Keratinocyte (primary cell): ENCODE measurements at regions not wholly inside any gene's neighbourhood (a gene's known extent, or its start where the extent isn't known, plus 50 kb on each side); places are given as distances from the start of the nearest gene placed in this dataset.

ENCODE experiments used
- DNase-seq: peaks from one replicate; pipeline ENCODE4 v3.0.0-alpha.2; 2011; ENCODE audit warnings: low read depth, missing footprints, low spot score
- FAIRE-seq: peaks from 2 replicates; lab custom pipeline; 2011; peaks lifted over from hg19 to GRCh38; lab: Jason Lieb, UNC
- H2AFZ ChIP-seq: 2 replicates; pipeline ENCODE4 v1.6.0; 2012; ENCODE audit warnings: low read length, control low read depth, inconsistent platforms; ENCODE audit not compliant: control insufficient read depth
- H3K27ac ChIP-seq: 2 replicates; pipeline ENCODE4 v1.5.1; 2011; ENCODE audit warnings: low read length; ENCODE audit not compliant: control insufficient read depth, insufficient read depth
- H3K27me3 ChIP-seq: 3 replicates; pipeline ENCODE4 v1.6.0; 2011; ENCODE audit warnings: low read length; ENCODE audit not compliant: control insufficient read depth, insufficient read depth; ENCODE audit errors: extremely low read depth
- H3K36me3 ChIP-seq, 2 experiments: 2 replicates in 1 of 2; 3 replicates in 1 of 2; pipeline ENCODE4 v1.5.1; 2011; ENCODE audit warnings: low read length in 2 of 2, mild to moderate bottlenecking in 1 of 2; ENCODE audit not compliant: control insufficient read depth in 2 of 2, insufficient read depth in 2 of 2; ENCODE audit errors: extremely low read depth in 1 of 2
- H3K4me1 ChIP-seq: 3 replicates; pipeline ENCODE4 v1.5.1; 2011; ENCODE audit warnings: low read length; ENCODE audit not compliant: control insufficient read depth, insufficient read depth; ENCODE audit errors: extremely low read depth
- H3K4me2 ChIP-seq: 3 replicates; pipeline ENCODE4 v1.6.0; 2011; ENCODE audit warnings: low read depth, low read length; ENCODE audit not compliant: control insufficient read depth, insufficient read depth; ENCODE audit errors: extremely low read depth
- H3K4me3 ChIP-seq, 3 experiments: fragments of 200-600 bp in 1 of 3; sonication (generic) in 1 of 3; 2 replicates in 2 of 3; 3 replicates in 1 of 3; pipeline ENCODE4 v1.5.1; 2011 to 2016; ENCODE audit warnings: low read length in 3 of 3, mild to moderate bottlenecking in 3 of 3, control low read depth in 2 of 3, inconsistent platforms in 1 of 3, low read depth in 1 of 3, mixed read lengths in 1 of 3, mixed run types in 1 of 3, moderate library complexity in 1 of 3; ENCODE audit not compliant: control insufficient read depth in 2 of 3, insufficient read depth in 2 of 3; ENCODE audit errors: extremely low read depth in 1 of 3
- H3K79me2 ChIP-seq: 2 replicates; pipeline ENCODE4 v1.6.0; 2012; ENCODE audit warnings: low read length; ENCODE audit not compliant: control insufficient read depth, insufficient read depth
- H3K9ac ChIP-seq: 3 replicates; pipeline ENCODE4 v1.6.0; 2011; ENCODE audit warnings: low read length; ENCODE audit not compliant: control insufficient read depth, insufficient read depth; ENCODE audit errors: extremely low read depth
- H3K9me1 ChIP-seq: 3 replicates; pipeline ENCODE4 v1.6.0; 2011; ENCODE audit warnings: low read length; ENCODE audit not compliant: control insufficient read depth, insufficient read depth; ENCODE audit errors: extremely low read depth
- H3K9me3 ChIP-seq: 2 replicates; pipeline ENCODE4 v1.5.1; 2012; ENCODE audit warnings: low read depth, low read length; ENCODE audit not compliant: control insufficient read depth
- H4K20me1 ChIP-seq: 3 replicates; pipeline ENCODE4 v1.6.0; 2011; ENCODE audit warnings: low read length; ENCODE audit not compliant: control insufficient read depth, insufficient read depth; ENCODE audit errors: extremely low read depth
- EZH2 ChIP-seq: IDR thresholded peaks from one replicate; pipeline ENCODE4 v1.6.1; 2012; ENCODE audit warnings: inconsistent platforms, mild to moderate bottlenecking, low read length, moderate library complexity
- dilution Hi-C: fragments of 300-500 bp; cut with MboI; formaldehyde crosslinking; loops from one replicate; pipeline ENCODE4 v1.7.0; 2020; ENCODE audit warnings: low sequenced_read_pairs; ENCODE audit not compliant: extremely low pct_ligation_motif_present
- TF ChIP-seq, protein P1 (sequence below), 3 experiments: IDR thresholded peaks in 1 of 3; conservative IDR thresholded peaks in 1 of 3; optimal IDR thresholded peaks in 1 of 3; 2 replicates in 2 of 3; 3 replicates in 1 of 3; pipeline versions ENCODE3 to v1.5.1; 2011; ENCODE audit warnings: low read length in 3 of 3, mild to moderate bottlenecking in 3 of 3, moderate library complexity in 2 of 3, control low read depth in 1 of 3, inconsistent platforms in 1 of 3; ENCODE audit not compliant: insufficient read depth in 2 of 3; ENCODE audit errors: extremely low read depth in 1 of 3

DNA sequence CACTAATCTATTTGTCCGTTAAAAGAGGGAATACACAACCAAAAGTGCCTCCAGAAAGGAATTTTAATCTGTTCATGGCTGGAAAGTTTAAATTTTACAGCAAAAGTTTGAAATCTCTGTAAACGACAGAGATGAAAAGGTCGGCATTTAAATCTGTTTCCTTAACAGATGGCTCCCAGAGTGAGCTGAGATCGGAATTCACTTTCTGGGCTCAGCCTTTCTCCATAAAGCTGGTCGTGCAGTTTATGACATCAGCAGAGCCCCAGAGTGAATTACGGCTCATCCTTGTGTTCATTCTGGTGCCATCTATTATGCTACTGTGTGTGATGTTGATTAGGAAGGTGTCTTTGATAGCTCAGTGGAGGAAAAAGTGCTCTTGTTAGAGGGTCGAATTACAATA, 117.6 kb upstream of the ZFP64 start:
- no peaks in the 10 kb centered on the region for H3K9me1 ChIP-seq
- H3K9ac ChIP-seq, result no peak overlapping the region
- no peaks in the 10 kb centered on the region for H3K79me2 ChIP-seq
- FAIRE-seq, result no peak
- no peak for DNase-seq
- H3K27me3 ChIP-seq, result no peaks in the 10 kb centered on the region
- H3K4me2 ChIP-seq, result no peak overlapping the region
- no peak for TF ChIP-seq EZH2
- TF ChIP-seq, protein P1, sequence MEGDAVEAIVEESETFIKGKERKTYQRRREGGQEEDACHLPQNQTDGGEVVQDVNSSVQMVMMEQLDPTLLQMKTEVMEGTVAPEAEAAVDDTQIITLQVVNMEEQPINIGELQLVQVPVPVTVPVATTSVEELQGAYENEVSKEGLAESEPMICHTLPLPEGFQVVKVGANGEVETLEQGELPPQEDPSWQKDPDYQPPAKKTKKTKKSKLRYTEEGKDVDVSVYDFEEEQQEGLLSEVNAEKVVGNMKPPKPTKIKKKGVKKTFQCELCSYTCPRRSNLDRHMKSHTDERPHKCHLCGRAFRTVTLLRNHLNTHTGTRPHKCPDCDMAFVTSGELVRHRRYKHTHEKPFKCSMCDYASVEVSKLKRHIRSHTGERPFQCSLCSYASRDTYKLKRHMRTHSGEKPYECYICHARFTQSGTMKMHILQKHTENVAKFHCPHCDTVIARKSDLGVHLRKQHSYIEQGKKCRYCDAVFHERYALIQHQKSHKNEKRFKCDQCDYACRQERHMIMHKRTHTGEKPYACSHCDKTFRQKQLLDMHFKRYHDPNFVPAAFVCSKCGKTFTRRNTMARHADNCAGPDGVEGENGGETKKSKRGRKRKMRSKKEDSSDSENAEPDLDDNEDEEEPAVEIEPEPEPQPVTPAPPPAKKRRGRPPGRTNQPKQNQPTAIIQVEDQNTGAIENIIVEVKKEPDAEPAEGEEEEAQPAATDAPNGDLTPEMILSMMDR (optimal IDR thresholded peaks at IDR 0.05 in 1 of 3, IDR thresholded peaks at IDR 0.05 in 1 of 3, conservative IDR thresholded peaks at IDR 0.05 in 1 of 3; ENCODE audit: extremely low read depth in 1 of 3, insufficient read depth in 2 of 3, low read length in 3 of 3), result no peak
- no peak overlapping the region for H3K27ac ChIP-seq
- no peak overlapping the region for H3K4me3 ChIP-seq
- no peaks in the 10 kb centered on the region for H3K36me3 ChIP-seq
- dilution Hi-C loops, result no loop called here
- H2AFZ ChIP-seq, result no peak overlapping the region
- no peaks in the 10 kb centered on the region for H3K9me3 ChIP-seq
- H3K4me1 ChIP-seq, result no peaks in the 10 kb centered on the region
- H4K20me1 ChIP-seq, result no peaks in the 10 kb centered on the region

DNA sequence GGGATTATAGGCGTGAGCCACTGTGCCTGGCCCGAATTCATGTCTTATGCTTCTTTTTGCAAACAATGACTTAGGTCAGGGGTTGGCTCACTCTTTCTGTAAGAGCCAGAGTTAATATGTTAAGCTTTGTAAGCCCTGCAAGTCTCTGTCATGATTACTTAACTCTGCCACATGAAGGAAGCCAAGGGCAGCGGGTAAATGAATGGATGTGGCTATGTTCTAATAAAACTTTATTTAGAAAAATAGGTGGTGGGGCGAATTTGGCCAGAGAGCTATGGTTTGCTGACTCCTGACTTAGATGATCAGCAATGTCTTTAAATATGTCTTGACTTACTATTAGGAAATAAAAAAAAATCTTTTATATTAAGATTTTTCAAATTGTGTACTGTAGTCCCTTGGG, 114.9 kb upstream of the ZFP64 start:
- H3K4me3 ChIP-seq, result no peak overlapping the region
- TF ChIP-seq EZH2, result no peak
- TF ChIP-seq, protein P1 (optimal IDR thresholded peaks at IDR 0.05 in 1 of 3, IDR thresholded peaks at IDR 0.05 in 1 of 3, conservative IDR thresholded peaks at IDR 0.05 in 1 of 3; ENCODE audit: extremely low read depth in 1 of 3, insufficient read depth in 2 of 3, low read length in 3 of 3), result no peak
- no peaks in the 10 kb centered on the region for H3K36me3 ChIP-seq
- H3K9me3 ChIP-seq, result no peaks in the 10 kb centered on the region
- no peaks in the 10 kb centered on the region for H3K27me3 ChIP-seq
- no peak for DNase-seq
- dilution Hi-C loops, result no loop called here
- H3K4me1 ChIP-seq, result no peaks in the 10 kb centered on the region
- no peak overlapping the region for H3K4me2 ChIP-seq
- no peak overlapping the region for H3K27ac ChIP-seq
- H3K9ac ChIP-seq, result no peak overlapping the region
- H2AFZ ChIP-seq, result no peak overlapping the region
- no peaks in the 10 kb centered on the region for H4K20me1 ChIP-seq
- H3K9me1 ChIP-seq, result no peaks in the 10 kb centered on the region
- FAIRE-seq, result no peak
- H3K79me2 ChIP-seq, result no peaks in the 10 kb centered on the region
